Fibroblast of lung (primary cell): ENCODE measurements at regions not wholly inside any gene's neighbourhood (a gene's known extent, or its start where the extent isn't known, plus 50 kb on each side); places are given as distances from the start of the nearest gene placed in this dataset.

Source experiments
- DNase-seq, 2 donors: peaks; one replicate each; pipeline versions ENCODE4 v3.0.0 to v3.0.0-alpha.2; 2010; ENCODE audit warnings: low read depth in 2 of 2
- H2AFZ ChIP-seq: 2 replicates; pipeline ENCODE4 v1.5.1; 2012; ENCODE audit warnings: low read length, control low read depth, inconsistent platforms
- H3K27ac ChIP-seq: 2 replicates; pipeline ENCODE4 v1.5.1; 2011; ENCODE audit warnings: low read length, control low read depth; ENCODE audit not compliant: insufficient read depth
- H3K27me3 ChIP-seq: 2 replicates; pipeline ENCODE4 v1.5.1; 2011; ENCODE audit warnings: mild to moderate bottlenecking, low read length; ENCODE audit not compliant: control insufficient read depth, insufficient read depth
- H3K36me3 ChIP-seq: 2 replicates; pipeline ENCODE4 v1.5.1; 2011; ENCODE audit warnings: low read length; ENCODE audit not compliant: control insufficient read depth, insufficient read depth
- H3K4me1 ChIP-seq: 2 replicates; pipeline ENCODE4 v1.5.1; 2011; ENCODE audit warnings: low read length; ENCODE audit not compliant: control insufficient read depth, insufficient read depth; ENCODE audit errors: extremely low read depth
- H3K4me2 ChIP-seq: 2 replicates; pipeline ENCODE4 v1.5.1; 2011; ENCODE audit warnings: low read length, control low read depth; ENCODE audit not compliant: insufficient read depth; ENCODE audit errors: extremely low read depth
- H3K4me3 ChIP-seq, 4 experiments: fragments of 200-600 bp in 1 of 4; sonication (generic) in 1 of 4; replicated peaks in 1 of 4; 2 replicates each; pipeline ENCODE4 v1.5.1; 2011 to 2016; ENCODE audit warnings: low read length in 4 of 4, low read depth in 3 of 4, mild to moderate bottlenecking in 3 of 4, control low read depth in 2 of 4, inconsistent platforms in 1 of 4, mixed read lengths in 1 of 4; ENCODE audit not compliant: insufficient read depth in 1 of 4; ENCODE audit errors: control extremely low read depth in 1 of 4
- H3K79me2 ChIP-seq: 2 replicates; pipeline ENCODE4 v1.5.1; 2012; ENCODE audit warnings: mild to moderate bottlenecking, low read length, inconsistent platforms; ENCODE audit not compliant: control insufficient read depth, insufficient read depth
- H3K9ac ChIP-seq: 2 replicates; pipeline ENCODE4 v1.5.1; 2011; ENCODE audit warnings: mild to moderate bottlenecking, low read length, control low read depth; ENCODE audit not compliant: insufficient read depth
- H3K9me3 ChIP-seq: 2 replicates; pipeline ENCODE4 v1.5.1; 2012; ENCODE audit warnings: low read depth, low read length; ENCODE audit not compliant: control insufficient read depth, insufficient read depth
- H4K20me1 ChIP-seq: 2 replicates; pipeline ENCODE4 v1.5.1; 2011; ENCODE audit warnings: low read length; ENCODE audit not compliant: control insufficient read depth, insufficient read depth; ENCODE audit errors: extremely low read depth
- EZH2 ChIP-seq: IDR thresholded peaks from 2 replicates; pipeline ENCODE4 v1.5.1; 2012; ENCODE audit warnings: low read length, control low read depth, mild to moderate bottlenecking; ENCODE audit errors: missing control alignments
- TF ChIP-seq, protein P1 (sequence below), 2 donors: IDR thresholded peaks in 1 of 2; conservative IDR thresholded peaks in 1 of 2; 1 replicate in 1 of 2; 2 replicates in 1 of 2; pipeline ENCODE4 v1.5.1; 2011 to 2012; ENCODE audit warnings: low read length in 2 of 2, control low read depth in 1 of 2, inconsistent platforms in 1 of 2, low read depth in 1 of 2, mild to moderate bottlenecking in 1 of 2

DNA sequence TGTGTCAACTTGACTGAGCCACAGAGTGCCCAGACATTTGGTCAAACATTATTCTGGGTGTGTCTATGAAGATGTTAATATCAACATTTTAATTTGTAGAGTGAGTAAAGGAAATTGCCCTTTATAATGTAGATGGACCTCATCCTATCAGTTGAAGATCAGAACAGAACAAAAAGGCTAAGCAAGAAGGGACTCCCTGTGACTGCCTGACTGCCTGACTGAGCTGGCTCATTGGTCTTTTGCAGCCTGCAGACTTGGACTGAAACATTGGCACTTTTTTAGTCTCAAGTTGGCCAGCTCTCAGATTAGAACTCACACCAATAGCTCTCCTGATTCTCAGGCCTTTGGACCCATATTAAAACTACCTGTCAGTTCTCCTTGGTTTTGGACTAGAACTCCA is 600.4 kb upstream of the SLITRK6 start:
- no peaks in the 10 kb centered on the region for H3K79me2 ChIP-seq
- no peaks in the 10 kb centered on the region for H3K9me3 ChIP-seq
- no peaks in the 10 kb centered on the region for H4K20me1 ChIP-seq
- no peak overlapping the region for H3K9ac ChIP-seq
- TF ChIP-seq, protein P1, sequence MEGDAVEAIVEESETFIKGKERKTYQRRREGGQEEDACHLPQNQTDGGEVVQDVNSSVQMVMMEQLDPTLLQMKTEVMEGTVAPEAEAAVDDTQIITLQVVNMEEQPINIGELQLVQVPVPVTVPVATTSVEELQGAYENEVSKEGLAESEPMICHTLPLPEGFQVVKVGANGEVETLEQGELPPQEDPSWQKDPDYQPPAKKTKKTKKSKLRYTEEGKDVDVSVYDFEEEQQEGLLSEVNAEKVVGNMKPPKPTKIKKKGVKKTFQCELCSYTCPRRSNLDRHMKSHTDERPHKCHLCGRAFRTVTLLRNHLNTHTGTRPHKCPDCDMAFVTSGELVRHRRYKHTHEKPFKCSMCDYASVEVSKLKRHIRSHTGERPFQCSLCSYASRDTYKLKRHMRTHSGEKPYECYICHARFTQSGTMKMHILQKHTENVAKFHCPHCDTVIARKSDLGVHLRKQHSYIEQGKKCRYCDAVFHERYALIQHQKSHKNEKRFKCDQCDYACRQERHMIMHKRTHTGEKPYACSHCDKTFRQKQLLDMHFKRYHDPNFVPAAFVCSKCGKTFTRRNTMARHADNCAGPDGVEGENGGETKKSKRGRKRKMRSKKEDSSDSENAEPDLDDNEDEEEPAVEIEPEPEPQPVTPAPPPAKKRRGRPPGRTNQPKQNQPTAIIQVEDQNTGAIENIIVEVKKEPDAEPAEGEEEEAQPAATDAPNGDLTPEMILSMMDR (conservative IDR thresholded peaks at IDR 0.05 in 1 of 2, IDR thresholded peaks at IDR 0.05 in 1 of 2; ENCODE audit: low read depth in 1 of 2, low read length in 2 of 2) = no peak
- TF ChIP-seq EZH2 = no peak
- H3K36me3 ChIP-seq = no peaks in the 10 kb centered on the region
- no peak for DNase-seq
- H3K4me2 ChIP-seq = no peak overlapping the region
- H3K27ac ChIP-seq = no peak overlapping the region
- H3K27me3 ChIP-seq = no peaks in the 10 kb centered on the region
- no peak overlapping the region for H3K4me3 ChIP-seq
- no peaks in the 10 kb centered on the region for H3K4me1 ChIP-seq
- H2AFZ ChIP-seq = no peak overlapping the region

DNA sequence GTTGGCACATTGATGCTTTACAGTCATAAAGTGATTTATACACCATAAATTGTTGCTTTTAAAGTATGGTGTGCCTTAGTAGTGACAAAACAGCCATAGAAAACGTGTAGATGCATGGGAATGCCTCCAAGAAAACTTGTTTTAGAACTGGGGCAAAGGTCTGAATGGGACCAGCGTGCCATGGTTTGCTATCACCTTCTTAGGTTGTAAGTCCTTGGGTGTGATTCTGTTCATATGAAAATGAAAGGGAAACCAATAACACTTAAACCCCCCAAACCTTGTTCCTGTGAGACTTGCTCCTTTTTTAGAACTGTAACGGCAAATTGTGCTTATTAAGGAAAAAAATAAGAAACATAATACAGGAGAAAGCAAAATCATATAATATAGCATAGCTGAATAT is 603.3 kb upstream of the SLITRK6 start:
- Histone ChIP-seq H4K20me1 (no peaks in the 10 kb centered on the region), H3K4me2 (no peak overlapping the region), H3K9ac (no peak overlapping the region), H3K4me3 (no peak overlapping the region), H3K9me3 (no peaks in the 10 kb centered on the region), H3K27ac (no peak overlapping the region), H3K27me3 (no peaks in the 10 kb centered on the region), H3K79me2 (no peaks in the 10 kb centered on the region), H3K4me1 (no peaks in the 10 kb centered on the region), H3K36me3 (no peaks in the 10 kb centered on the region), H2AFZ (no peak overlapping the region)
- no peak for DNase-seq
- TF ChIP-seq EZH2 = no peak
- TF ChIP-seq, protein P1 (conservative IDR thresholded peaks at IDR 0.05 in 1 of 2, IDR thresholded peaks at IDR 0.05 in 1 of 2; ENCODE audit: low read depth in 1 of 2, low read length in 2 of 2) = no peak

GRCh38 chr13:86403181-86403580 is 604.0 kb upstream of the SLITRK6 start:
- H3K36me3 ChIP-seq = no peaks in the 10 kb centered on the region
- DNase-seq = no peak
- H4K20me1 ChIP-seq = no peaks in the 10 kb centered on the region
- H3K27ac ChIP-seq = no peak overlapping the region
- no peak overlapping the region for H2AFZ ChIP-seq
- no peak for TF ChIP-seq EZH2
- TF ChIP-seq, protein P1 (conservative IDR thresholded peaks at IDR 0.05 in 1 of 2, IDR thresholded peaks at IDR 0.05 in 1 of 2; ENCODE audit: low read depth in 1 of 2, low read length in 2 of 2) = no peak
- H3K27me3 ChIP-seq = no peaks in the 10 kb centered on the region
- no peak overlapping the region for H3K4me2 ChIP-seq
- H3K9ac ChIP-seq = no peak overlapping the region
- H3K4me1 ChIP-seq = no peaks in the 10 kb centered on the region
- no peaks in the 10 kb centered on the region for H3K9me3 ChIP-seq
- H3K79me2 ChIP-seq = no peaks in the 10 kb centered on the region
- no peak overlapping the region for H3K4me3 ChIP-seq
